ENCODE measurements at regions not wholly inside any gene's neighbourhood (a gene's known extent, or its start where the extent isn't known, plus 50 kb on each side); places are given as distances from the start of the nearest gene placed in this dataset.
"Not testable (repeated sequence)": the region's sequence is repeated elsewhere in the genome, so short reads cannot be mapped to it uniquely, and the experiment has no call there.

DNA sequence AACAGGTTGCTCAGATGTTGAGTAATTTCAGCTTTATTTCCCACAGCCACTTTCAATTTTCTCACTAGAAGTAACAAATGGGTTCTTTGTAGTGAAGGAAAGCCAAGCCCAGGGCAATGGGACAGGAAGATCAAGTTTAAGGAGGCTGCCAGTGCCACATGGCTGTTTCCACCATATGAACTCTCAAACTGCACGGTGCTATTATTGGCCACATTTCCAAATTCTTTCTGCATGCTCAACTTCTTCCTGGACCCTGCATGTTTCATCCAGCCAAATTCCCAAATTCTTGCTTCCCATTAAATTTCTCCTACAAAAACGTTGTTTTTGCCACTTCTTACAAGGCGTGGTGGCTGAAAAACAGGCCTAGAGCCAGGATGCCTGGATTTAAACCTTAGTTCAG is 193.3 kb upstream of the SPHKAP start:
- CTCF ChIA-PET, result no interaction called here
- POLR2A ChIA-PET, result no interaction called here

- CTCF ChIA-PET, result no interaction called here
- POLR2A ChIA-PET, result no interaction called here
These were observed 191.7 kb upstream of the SPHKAP start for GRCh38 chr2:228373191-228373590.

GRCh38 chr2:228372212-228372611 is 190.7 kb upstream of the SPHKAP start:
- POLR2A ChIA-PET, result no interaction called here

DNA sequence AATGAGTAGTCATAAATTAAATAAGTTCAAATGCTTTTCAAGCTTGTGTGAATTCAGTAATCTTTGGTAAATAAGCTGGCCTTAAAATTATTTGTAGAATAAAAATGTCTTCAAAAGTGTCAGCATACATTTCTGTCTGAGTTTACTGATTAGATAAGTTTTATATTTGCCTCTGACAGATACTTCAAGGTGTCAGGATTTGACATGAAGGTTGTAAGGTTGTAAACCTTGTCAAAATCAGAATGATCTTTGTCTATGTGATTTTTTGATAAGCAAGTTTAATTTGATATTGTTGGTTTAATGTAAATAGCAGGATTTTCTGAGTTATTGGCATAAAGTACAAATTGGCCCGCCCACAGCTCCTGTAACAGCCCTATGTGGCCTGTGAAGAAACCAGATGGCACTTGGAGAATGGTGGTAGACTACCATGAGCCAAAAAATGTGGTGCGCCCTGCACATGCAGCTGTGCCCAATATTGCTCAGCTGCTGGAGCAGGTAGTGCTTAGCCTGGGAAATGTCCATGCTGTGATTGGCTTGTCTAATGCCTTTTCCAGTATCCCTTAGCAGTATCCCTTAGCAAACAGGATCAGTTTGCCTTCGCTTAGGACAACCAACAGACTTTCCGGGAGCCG is 188.0 kb upstream of the SPHKAP start:
- ChIA-PET CTCF (no interaction called here), POLR2A (no interaction called here)

More at GRCh38 chr2:228372212-228372611, 190.7 kb upstream of the SPHKAP start:
- CTCF ChIA-PET, result no interaction called here

GRCh38 chr2:228367356-228367755 is 185.9 kb upstream of the SPHKAP start:
- CTCF ChIA-PET, result interaction anchor here (0.7 kb wide), 1 partner anchor 14 kb away, joined by 4 read pairs; no protein-coding TSS in a partner anchor

DNA sequence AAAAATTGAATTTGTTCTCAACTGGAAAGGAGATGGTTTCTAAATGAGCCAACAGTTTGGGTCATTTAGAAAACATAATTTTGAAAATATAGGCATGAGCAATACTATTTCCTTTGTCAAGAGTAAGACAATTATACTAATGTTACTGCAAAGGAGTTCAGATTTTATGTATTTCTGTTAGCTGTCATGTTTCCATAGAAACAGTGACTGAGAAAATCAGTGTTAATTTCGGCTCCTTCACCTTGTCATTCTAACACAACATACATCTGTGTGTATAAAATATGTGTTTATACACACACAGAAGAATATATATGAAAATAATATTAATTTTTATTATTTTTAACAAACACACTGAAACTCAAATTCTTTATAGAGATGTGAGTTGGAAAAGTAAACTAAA is 178.0 kb upstream of the SPHKAP start:
- ChIA-PET POLR2A (no interaction called here), CTCF (no interaction called here)

More at GRCh38 chr2:228367356-228367755, 185.9 kb upstream of the SPHKAP start:
- POLR2A ChIA-PET, result no interaction called here

DNA sequence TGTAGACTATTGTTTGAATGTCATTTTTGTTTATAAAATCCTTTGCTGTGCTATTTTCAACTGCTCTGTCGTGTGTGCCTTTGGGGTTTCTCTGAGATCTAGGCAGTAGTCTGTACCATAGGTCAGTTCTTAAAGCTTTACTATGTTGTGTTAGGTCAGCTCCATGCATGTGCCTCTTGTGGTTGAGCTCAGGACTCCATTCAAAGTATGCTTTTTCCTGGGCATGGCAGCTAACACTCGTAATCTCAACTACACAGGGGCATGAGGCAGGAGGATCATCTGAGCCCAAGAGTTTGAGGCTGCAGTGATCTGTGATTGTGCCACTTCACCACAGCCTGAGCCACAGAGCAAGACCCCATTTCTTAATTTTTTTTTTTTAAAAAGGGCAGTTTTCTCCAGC is 174.4 kb upstream of the SPHKAP start:
- POLR2A ChIA-PET, result no interaction called here
- CTCF ChIA-PET, result no interaction called here

GRCh38 chr2:228352980-228353379 is 171.5 kb upstream of the SPHKAP start:
- CTCF ChIA-PET, POLR2A ChIA-PET: not testable (repeated sequence)

DNA sequence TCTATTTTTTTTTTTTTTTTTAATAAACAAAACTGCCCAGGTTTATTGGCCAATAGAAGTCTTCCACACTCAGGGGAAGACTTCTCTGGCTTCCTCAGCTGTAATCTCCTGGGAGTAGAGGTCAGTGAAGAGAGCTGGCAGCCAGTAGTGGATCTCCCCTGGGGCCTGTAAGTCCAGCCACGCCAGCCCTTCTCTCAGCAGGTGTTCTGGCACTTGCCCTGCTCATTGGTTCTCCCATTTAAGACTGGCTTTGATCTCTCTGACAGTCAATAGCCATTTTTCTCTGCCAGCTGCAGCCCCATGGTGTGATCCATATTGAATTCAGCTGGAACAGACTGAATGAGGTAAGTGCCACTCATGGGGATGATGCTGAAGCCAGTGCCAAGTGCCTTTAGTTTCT is 170.6 kb upstream of the SPHKAP start:
- ChIA-PET CTCF (no interaction called here), POLR2A (no interaction called here)

GRCh38 chr2:228348516-228349064 is 167.1 kb upstream of the SPHKAP start:
- CTCF ChIA-PET, result no interaction called here
- POLR2A ChIA-PET, result no interaction called here

- ChIA-PET CTCF (no interaction called here), POLR2A (no interaction called here)
These were observed 163.0 kb upstream of the SPHKAP start for GRCh38 chr2:228344531-228344930.

DNA sequence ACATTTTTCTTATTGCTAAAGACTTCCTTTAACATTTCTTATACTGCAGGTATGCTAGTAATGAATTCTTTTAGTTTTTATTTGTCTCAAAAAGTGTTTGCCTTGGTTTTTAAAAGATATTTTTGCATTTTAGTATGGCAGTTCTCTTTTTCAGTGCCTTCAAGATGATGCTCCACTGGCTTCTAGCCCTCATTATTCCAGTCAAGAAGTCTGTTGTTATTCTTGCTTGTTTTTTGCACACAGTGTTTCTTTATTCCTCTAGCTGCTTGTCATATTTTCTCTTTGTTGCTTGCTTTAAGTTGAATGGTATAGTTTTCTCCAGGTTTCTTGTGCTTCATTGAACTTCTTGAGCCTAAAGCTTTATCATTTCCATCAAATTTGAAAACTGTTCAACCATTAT is 158.0 kb upstream of the SPHKAP start:
- POLR2A ChIA-PET, result no interaction called here

GRCh38 chr2:228334180-228334579 is 152.7 kb upstream of the SPHKAP start:
- CTCF ChIA-PET, result no interaction called here
- POLR2A ChIA-PET, result no interaction called here

More for the DNA sequence above, 158.0 kb upstream of the SPHKAP start:
- CTCF ChIA-PET, result no interaction called here

DNA sequence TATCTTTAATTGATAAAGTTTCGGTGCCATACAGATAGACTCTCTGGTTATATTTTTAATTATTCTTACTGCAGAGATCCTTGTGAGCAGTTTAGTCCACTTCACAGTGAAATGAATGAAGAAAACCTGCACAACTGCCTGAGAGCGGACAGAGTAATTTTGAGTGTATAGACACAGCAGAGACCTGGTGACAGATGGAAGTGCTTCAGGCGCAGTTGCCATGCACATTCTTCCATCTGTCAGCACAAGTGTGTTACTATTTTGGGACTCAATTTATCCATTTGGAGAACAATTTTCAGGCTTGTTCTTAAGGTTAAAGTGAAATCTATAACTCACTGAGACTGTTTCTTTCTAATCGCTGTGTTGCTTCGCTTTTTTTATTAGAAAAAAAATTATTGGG is 147.8 kb upstream of the SPHKAP start:
- POLR2A ChIA-PET, result no interaction called here

GRCh38 chr2:228321015-228321414 is 139.5 kb upstream of the SPHKAP start:
- ChIA-PET CTCF (no interaction called here), POLR2A (no interaction called here)

More for the DNA sequence above, 147.8 kb upstream of the SPHKAP start:
- CTCF ChIA-PET, result no interaction called here

DNA sequence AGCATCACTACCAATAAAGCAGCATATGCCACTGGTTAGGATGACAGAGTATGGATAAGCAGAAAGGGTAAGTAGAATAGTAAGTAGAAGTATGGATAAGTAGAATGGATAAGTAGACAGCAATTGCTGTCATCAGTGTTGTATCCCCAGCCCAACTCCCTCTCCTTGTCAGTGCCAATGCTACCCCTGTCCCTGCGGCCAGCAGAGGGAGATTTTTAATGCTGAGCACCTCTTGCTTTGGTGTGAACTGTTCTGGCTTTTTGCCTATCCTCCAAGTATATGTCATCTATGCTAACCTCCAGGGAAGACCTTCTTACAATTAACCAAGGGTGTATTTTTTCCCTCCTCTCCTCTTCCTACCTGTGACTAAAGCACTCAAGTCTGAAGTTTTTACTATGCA is 136.7 kb upstream of the SPHKAP start:
- ChIA-PET CTCF (no interaction called here), POLR2A (no interaction called here)

- ChIA-PET POLR2A (no interaction called here), CTCF (no interaction called here)
These were observed 130.7 kb upstream of the SPHKAP start for GRCh38 chr2:228312172-228312571.

DNA sequence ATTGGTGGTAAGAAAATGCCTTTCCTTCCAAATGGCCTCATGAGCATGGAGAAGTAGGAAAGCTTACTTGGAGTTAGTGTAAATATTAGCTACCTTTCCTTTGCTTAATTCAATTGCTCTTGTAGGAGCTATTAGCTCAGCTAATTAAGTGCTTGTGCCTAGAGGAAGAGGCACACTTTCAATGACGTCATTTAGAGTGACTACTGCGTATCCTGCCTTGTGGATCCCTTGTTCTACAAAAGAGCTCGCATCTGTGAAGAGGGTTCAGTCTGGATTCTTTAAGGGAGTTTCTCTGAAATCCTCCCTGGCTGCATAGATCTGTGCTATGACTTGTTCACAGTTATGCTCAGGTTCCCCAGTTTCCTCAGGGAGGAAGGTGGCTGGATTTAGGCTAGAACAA is 122.5 kb upstream of the SPHKAP start:
- ChIA-PET POLR2A (no interaction called here), CTCF (no interaction called here)

DNA sequence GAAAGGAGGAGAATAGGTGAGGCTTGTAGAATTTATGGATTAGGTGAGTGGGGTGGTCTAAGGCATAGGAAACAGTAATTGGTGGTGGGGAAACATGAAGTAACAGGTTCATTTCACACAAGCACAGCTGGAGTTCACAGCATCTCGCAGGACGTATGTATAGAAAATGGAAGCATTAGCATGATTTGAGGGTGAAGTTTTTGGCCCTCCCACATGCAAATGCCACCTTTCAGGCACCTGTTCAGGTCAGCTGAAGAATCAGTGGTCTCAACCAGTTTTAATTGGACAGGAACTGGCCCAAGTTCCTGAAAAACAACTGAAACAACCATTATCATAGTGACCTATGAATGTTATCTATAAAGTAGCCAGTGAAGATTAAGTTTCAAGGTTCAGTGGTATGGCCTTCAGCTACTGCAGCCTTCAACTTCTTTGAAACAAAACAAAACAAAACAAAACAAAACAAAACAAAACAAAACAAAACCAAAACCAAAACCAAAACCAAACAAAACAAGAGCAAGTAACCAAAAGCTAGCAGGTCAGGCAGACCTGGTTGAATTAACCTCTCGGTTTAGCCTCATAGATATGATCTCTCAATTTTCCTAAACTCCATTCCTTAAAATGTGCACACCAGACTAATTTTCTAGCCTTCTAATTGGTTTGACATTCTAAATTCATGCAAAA is 102.1 kb upstream of the SPHKAP start:
- ChIA-PET POLR2A (no interaction called here), CTCF (no interaction called here)

- ChIA-PET POLR2A (no interaction called here), CTCF (no interaction called here)
These were observed 100.9 kb upstream of the SPHKAP start for GRCh38 chr2:228282376-228282775.

GRCh38 chr2:228273159-228273558 is 91.7 kb upstream of the SPHKAP start:
- ChIA-PET POLR2A (no interaction called here), CTCF (no interaction called here)

DNA sequence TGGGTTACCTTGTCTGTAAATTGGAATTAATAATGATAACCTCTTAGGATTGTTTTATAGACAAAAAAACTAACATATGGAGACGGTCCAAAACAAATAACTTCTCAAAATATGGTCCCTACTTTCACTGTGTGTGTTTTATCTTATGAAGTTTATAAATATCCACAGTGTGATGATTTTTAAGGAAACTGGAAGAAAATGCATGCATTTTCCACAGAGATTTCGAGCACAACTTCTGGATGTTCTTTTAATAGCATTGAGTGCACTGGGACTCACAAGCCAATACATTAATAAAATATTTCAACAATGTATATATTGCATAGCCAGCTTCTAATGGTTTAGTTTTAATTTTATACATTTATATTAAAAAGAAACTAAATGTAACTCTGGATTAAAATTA is 87.9 kb upstream of the SPHKAP start:
- CTCF ChIA-PET, result no interaction called here
- POLR2A ChIA-PET, result no interaction called here
